ENCODE measurements at regions not wholly inside any gene's neighbourhood (a gene's known extent, or its start where the extent isn't known, plus 50 kb on each side); places are given as distances from the start of the nearest gene placed in this dataset.

DNA sequence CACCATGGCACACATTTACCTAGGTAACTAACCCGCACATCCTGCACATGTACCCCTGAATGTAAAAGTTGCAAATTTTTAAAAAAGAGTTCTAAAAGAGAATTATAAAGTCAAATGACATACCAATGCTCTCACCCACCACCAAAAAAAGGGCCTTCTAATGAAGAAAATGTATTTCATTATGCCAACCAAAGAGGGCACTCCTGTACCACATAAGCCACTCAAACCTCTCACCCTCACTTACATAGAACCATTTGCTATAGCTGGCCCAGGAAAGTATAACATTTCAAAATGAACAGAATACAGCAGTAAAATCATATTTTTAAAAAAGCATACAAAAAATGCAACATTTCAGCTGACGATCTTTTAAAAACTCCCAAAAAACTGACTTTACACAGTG lies 241.5 kb upstream of the PKDCC start:
- DNase-seq (ENCODE audit: low read depth, low spot score) (no peak), FAIRE-seq (no peak), ATAC-seq (no peak)
- SMC1A ChIA-PET (ENCODE audit: uncharacterized antibody, unreplicated experiment) = no interaction called here
- RAD21 ChIA-PET (ENCODE audit: unreplicated experiment) = no interaction called here
- in situ Hi-C loops (cut with MboI) (no loop called here), intact Hi-C loops (cut with micrococcal nuclease; ENCODE audit: unreplicated experiment) (no loop called here)
- TF ChIP-seq HDGF (IDR thresholded peaks at IDR 0.05) = no peak
- no peak for TF ChIP-seq ZSCAN29 (IDR thresholded peaks at IDR 0.05)
- TF ChIP-seq ZNF622 (IDR thresholded peaks at IDR 0.05) = no peak
- TF ChIP-seq TARDBP (IDR thresholded peaks at IDR 0.05; ENCODE audit: borderline replicate concordance) = no peak
- no peak for TF ChIP-seq SMARCA5 (IDR thresholded peaks at IDR 0.05)
- TF ChIP-seq IKZF2 (IDR thresholded peaks at IDR 0.05) = no peak
- TF ChIP-seq MAX (IDR thresholded peaks at IDR 0.05; ENCODE audit: low read depth, low read length) = no peak
- TF ChIP-seq, protein P1, sequence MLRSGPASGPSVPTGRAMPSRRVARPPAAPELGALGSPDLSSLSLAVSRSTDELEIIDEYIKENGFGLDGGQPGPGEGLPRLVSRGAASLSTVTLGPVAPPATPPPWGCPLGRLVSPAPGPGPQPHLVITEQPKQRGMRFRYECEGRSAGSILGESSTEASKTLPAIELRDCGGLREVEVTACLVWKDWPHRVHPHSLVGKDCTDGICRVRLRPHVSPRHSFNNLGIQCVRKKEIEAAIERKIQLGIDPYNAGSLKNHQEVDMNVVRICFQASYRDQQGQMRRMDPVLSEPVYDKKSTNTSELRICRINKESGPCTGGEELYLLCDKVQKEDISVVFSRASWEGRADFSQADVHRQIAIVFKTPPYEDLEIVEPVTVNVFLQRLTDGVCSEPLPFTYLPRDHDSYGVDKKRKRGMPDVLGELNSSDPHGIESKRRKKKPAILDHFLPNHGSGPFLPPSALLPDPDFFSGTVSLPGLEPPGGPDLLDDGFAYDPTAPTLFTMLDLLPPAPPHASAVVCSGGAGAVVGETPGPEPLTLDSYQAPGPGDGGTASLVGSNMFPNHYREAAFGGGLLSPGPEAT (IDR thresholded peaks at IDR 0.05; ENCODE audit: low read depth) = no peak
- no peak for TF ChIP-seq NFYA (IDR thresholded peaks at IDR 0.05; ENCODE audit: borderline replicate concordance, low read depth, low read length)
- TF ChIP-seq CBX5 (IDR thresholded peaks at IDR 0.05; ENCODE audit: low read depth) = no peak
- TF ChIP-seq RBBP5 (conservative IDR thresholded peaks at IDR 0.05) = no peak
- TF ChIP-seq CREB1 (IDR thresholded peaks at IDR 0.05; ENCODE audit: low read depth) = no peak
- TF ChIP-seq GABPA (IDR thresholded peaks at IDR 0.05; ENCODE audit: low read depth) = no peak
- no peak for TF ChIP-seq TCF12 (IDR thresholded peaks at IDR 0.05; ENCODE audit: low read depth, low read length)
- TF ChIP-seq ZZZ3 (IDR thresholded peaks at IDR 0.05; ENCODE audit: control insufficient read depth, insufficient read length, low read depth) = no peak
- TF ChIP-seq BRCA1 (IDR thresholded peaks at IDR 0.05; ENCODE audit: low read depth, low read length) = no peak
- TF ChIP-seq WRNIP1 (IDR thresholded peaks at IDR 0.05; ENCODE audit: borderline replicate concordance, low read depth, low read length) = no peak
- TF ChIP-seq IRF5 (IDR thresholded peaks at IDR 0.05; ENCODE audit: borderline replicate concordance) = no peak
- TF ChIP-seq, protein P2, sequence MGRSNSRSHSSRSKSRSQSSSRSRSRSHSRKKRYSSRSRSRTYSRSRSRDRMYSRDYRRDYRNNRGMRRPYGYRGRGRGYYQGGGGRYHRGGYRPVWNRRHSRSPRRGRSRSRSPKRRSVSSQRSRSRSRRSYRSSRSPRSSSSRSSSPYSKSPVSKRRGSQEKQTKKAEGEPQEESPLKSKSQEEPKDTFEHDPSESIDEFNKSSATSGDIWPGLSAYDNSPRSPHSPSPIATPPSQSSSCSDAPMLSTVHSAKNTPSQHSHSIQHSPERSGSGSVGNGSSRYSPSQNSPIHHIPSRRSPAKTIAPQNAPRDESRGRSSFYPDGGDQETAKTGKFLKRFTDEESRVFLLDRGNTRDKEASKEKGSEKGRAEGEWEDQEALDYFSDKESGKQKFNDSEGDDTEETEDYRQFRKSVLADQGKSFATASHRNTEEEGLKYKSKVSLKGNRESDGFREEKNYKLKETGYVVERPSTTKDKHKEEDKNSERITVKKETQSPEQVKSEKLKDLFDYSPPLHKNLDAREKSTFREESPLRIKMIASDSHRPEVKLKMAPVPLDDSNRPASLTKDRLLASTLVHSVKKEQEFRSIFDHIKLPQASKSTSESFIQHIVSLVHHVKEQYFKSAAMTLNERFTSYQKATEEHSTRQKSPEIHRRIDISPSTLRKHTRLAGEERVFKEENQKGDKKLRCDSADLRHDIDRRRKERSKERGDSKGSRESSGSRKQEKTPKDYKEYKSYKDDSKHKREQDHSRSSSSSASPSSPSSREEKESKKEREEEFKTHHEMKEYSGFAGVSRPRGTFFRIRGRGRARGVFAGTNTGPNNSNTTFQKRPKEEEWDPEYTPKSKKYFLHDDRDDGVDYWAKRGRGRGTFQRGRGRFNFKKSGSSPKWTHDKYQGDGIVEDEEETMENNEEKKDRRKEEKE (IDR thresholded peaks at IDR 0.05) = no peak
- TF ChIP-seq, protein P3, sequence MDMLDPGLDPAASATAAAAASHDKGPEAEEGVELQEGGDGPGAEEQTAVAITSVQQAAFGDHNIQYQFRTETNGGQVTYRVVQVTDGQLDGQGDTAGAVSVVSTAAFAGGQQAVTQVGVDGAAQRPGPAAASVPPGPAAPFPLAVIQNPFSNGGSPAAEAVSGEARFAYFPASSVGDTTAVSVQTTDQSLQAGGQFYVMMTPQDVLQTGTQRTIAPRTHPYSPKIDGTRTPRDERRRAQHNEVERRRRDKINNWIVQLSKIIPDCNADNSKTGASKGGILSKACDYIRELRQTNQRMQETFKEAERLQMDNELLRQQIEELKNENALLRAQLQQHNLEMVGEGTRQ (IDR thresholded peaks at IDR 0.05; ENCODE audit: borderline replicate concordance, low read depth, low read length) = no peak
- Histone ChIP-seq H3K27ac (ENCODE audit: control insufficient read depth, insufficient read depth) (no peak overlapping the region), H4K20me1 (ENCODE audit: control insufficient read depth, insufficient read depth) (no peaks in the 10 kb centered on the region), H3K9me3 (replicated peaks; ENCODE audit: control insufficient read depth, insufficient read depth, low read length) (no peaks in the 10 kb centered on the region; the same call in 2 of the 3 replicates), H3K79me2 (ENCODE audit: control insufficient read depth, insufficient read depth, low read length) (no peaks in the 10 kb centered on the region), H2AFZ (ENCODE audit: control insufficient read depth, low read depth, low read length) (no peak overlapping the region), H3K4me2 (ENCODE audit: control insufficient read depth, insufficient read depth) (no peak overlapping the region), H3K27me3 (replicated peaks in 1 of 2; ENCODE audit: control insufficient read depth in 2 of 2, insufficient read depth in 2 of 2, low read length in 1 of 2) (no peaks in the 10 kb centered on the region), H3K36me3 (ENCODE audit: control insufficient read depth in 2 of 2, insufficient read depth in 2 of 2, low read length in 1 of 2) (no peaks in the 10 kb centered on the region), H3K9ac (ENCODE audit: control insufficient read depth, insufficient read depth, low read length) (no peak overlapping the region), H3K4me1 (ENCODE audit: control insufficient read depth, insufficient read depth, low read length) (no peaks in the 10 kb centered on the region), H3K4me3 (no peak overlapping the region)
- CTCF ChIA-PET = interaction anchor here (0.7 kb wide), 1 partner anchor 700 kb away, joined by 3 read pairs; no protein-coding TSS in a partner anchor
- BruUV-seq (replicated peaks) = no TSS peak
- POLR2A ChIA-PET = no interaction called here
- 75% methylated on average over 2 of the region's 2 CpGs for WGBS (ENCODE audit: insufficient coverage, insufficient replicate concordance, low lambda C conversion rate, missing lambda C conversion rate)

Data from GM12878 (cell line).